K562 (cell line): ENCODE measurements at regions not wholly inside any gene's neighbourhood (a gene's known extent, or its start where the extent isn't known, plus 50 kb on each side); places are given as distances from the start of the nearest gene placed in this dataset.

ENCODE experiments used
- ADNP ChIP-seq: fragments of 200-800 bp; sonication (Bioruptor generic); IDR thresholded peaks from 2 replicates; pipeline ENCODE4 v1.6.1; 2016; ENCODE audit warnings: missing genetic modification characterization, missing compliant biosample characterization
- CHCHD3 ChIP-seq: fragments of 250-450 bp; sonication (Bioruptor Pico); IDR thresholded peaks from 2 replicates; pipeline ENCODE4 v2.1.2; 2022; ENCODE audit warnings: mild to moderate bottlenecking
- EP300 ChIP-seq: IDR thresholded peaks from 2 replicates; pipeline ENCODE4 v1.6.1; 2012; ENCODE audit warnings: low read length, improper control_type of control experiment
- POLR2A ChIP-seq: fragments of 450-650 bp; conservative IDR thresholded peaks from 2 replicates; pipeline ENCODE4 v1.6.1; 2016
- RNF219 ChIP-seq: fragments of 250-450 bp; sonication (Bioruptor Pico); IDR thresholded peaks from 2 replicates; pipeline ENCODE4 v1.5.0; 2022; ENCODE audit warnings: mild to moderate bottlenecking
- SETDB1 ChIP-seq: IDR thresholded peaks from one replicate; pipeline ENCODE4 v1.6.1; 2012; ENCODE audit warnings: low read length, control low read depth, inconsistent platforms
- SRF ChIP-seq, 2 experiments: fragments of 250-450, 450-650 bp in 1 of 2; sonication (Bioruptor Pico) in 1 of 2; sonication (generic) in 1 of 2; formaldehyde crosslinking; IDR thresholded peaks; 2 replicates each; pipeline versions ENCODE4 v1.5.0 to v1.5.1; 2020 to 2022; ENCODE audit warnings: mild to moderate bottlenecking in 1 of 2, missing genetic modification reagents in 1 of 2
- ZNF165 ChIP-seq: fragments of 250-450 bp; sonication (Bioruptor Pico); IDR thresholded peaks from 2 replicates; pipeline ENCODE4 v1.4.0; 2020; ENCODE audit warnings: borderline replicate concordance
- TF ChIP-seq, protein P1 (sequence below): sonication (generic); formaldehyde crosslinking; IDR thresholded peaks from 2 replicates; pipeline ENCODE4 v1.8.0; 2022; ENCODE audit warnings: missing genetic modification reagents, mild to moderate bottlenecking, borderline replicate concordance
- TF ChIP-seq, protein P2 (sequence below): fragments of 200-600 bp; sonication (generic); IDR thresholded peaks from one replicate; pipeline ENCODE4 v1.6.1; 2012; ENCODE audit warnings: mild to moderate bottlenecking, low read depth, low read length, inconsistent platforms
- TF ChIP-seq, protein P3 (sequence below), 3 experiments: IDR thresholded peaks in 2 of 3; conservative IDR thresholded peaks in 1 of 3; 2 replicates each; pipeline ENCODE4 v1.5.1; 2011 to 2012; ENCODE audit warnings: low read length in 3 of 3, mild to moderate bottlenecking in 3 of 3, control low read depth in 2 of 3, improper control_type of control experiment in 1 of 3, inconsistent platforms in 1 of 3, low read depth in 1 of 3, mixed read lengths in 1 of 3, moderate library complexity in 1 of 3; ENCODE audit not compliant: insufficient read depth in 2 of 3

- TF ChIP-seq SETDB1 (no peak), ZNF165 (CRISPR knock-in tag) (no peak), RNF219 (no peak), ADNP (tag) (no peak), CHCHD3 (CRISPR knock-in tag) (no peak), EP300 (no peak), POLR2A (no peak), SRF (CRISPR knock-in tag; IDR thresholded peaks at IDR 0.05) (no peak)
- TF ChIP-seq, protein P1, sequence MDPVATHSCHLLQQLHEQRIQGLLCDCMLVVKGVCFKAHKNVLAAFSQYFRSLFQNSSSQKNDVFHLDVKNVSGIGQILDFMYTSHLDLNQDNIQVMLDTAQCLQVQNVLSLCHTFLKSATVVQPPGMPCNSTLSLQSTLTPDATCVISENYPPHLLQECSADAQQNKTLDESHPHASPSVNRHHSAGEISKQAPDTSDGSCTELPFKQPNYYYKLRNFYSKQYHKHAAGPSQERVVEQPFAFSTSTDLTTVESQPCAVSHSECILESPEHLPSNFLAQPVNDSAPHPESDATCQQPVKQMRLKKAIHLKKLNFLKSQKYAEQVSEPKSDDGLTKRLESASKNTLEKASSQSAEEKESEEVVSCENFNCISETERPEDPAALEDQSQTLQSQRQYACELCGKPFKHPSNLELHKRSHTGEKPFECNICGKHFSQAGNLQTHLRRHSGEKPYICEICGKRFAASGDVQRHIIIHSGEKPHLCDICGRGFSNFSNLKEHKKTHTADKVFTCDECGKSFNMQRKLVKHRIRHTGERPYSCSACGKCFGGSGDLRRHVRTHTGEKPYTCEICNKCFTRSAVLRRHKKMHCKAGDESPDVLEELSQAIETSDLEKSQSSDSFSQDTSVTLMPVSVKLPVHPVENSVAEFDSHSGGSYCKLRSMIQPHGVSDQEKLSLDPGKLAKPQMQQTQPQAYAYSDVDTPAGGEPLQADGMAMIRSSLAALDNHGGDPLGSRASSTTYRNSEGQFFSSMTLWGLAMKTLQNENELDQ (CRISPR knock-in tag) = no peak
- TF ChIP-seq, protein P2, sequence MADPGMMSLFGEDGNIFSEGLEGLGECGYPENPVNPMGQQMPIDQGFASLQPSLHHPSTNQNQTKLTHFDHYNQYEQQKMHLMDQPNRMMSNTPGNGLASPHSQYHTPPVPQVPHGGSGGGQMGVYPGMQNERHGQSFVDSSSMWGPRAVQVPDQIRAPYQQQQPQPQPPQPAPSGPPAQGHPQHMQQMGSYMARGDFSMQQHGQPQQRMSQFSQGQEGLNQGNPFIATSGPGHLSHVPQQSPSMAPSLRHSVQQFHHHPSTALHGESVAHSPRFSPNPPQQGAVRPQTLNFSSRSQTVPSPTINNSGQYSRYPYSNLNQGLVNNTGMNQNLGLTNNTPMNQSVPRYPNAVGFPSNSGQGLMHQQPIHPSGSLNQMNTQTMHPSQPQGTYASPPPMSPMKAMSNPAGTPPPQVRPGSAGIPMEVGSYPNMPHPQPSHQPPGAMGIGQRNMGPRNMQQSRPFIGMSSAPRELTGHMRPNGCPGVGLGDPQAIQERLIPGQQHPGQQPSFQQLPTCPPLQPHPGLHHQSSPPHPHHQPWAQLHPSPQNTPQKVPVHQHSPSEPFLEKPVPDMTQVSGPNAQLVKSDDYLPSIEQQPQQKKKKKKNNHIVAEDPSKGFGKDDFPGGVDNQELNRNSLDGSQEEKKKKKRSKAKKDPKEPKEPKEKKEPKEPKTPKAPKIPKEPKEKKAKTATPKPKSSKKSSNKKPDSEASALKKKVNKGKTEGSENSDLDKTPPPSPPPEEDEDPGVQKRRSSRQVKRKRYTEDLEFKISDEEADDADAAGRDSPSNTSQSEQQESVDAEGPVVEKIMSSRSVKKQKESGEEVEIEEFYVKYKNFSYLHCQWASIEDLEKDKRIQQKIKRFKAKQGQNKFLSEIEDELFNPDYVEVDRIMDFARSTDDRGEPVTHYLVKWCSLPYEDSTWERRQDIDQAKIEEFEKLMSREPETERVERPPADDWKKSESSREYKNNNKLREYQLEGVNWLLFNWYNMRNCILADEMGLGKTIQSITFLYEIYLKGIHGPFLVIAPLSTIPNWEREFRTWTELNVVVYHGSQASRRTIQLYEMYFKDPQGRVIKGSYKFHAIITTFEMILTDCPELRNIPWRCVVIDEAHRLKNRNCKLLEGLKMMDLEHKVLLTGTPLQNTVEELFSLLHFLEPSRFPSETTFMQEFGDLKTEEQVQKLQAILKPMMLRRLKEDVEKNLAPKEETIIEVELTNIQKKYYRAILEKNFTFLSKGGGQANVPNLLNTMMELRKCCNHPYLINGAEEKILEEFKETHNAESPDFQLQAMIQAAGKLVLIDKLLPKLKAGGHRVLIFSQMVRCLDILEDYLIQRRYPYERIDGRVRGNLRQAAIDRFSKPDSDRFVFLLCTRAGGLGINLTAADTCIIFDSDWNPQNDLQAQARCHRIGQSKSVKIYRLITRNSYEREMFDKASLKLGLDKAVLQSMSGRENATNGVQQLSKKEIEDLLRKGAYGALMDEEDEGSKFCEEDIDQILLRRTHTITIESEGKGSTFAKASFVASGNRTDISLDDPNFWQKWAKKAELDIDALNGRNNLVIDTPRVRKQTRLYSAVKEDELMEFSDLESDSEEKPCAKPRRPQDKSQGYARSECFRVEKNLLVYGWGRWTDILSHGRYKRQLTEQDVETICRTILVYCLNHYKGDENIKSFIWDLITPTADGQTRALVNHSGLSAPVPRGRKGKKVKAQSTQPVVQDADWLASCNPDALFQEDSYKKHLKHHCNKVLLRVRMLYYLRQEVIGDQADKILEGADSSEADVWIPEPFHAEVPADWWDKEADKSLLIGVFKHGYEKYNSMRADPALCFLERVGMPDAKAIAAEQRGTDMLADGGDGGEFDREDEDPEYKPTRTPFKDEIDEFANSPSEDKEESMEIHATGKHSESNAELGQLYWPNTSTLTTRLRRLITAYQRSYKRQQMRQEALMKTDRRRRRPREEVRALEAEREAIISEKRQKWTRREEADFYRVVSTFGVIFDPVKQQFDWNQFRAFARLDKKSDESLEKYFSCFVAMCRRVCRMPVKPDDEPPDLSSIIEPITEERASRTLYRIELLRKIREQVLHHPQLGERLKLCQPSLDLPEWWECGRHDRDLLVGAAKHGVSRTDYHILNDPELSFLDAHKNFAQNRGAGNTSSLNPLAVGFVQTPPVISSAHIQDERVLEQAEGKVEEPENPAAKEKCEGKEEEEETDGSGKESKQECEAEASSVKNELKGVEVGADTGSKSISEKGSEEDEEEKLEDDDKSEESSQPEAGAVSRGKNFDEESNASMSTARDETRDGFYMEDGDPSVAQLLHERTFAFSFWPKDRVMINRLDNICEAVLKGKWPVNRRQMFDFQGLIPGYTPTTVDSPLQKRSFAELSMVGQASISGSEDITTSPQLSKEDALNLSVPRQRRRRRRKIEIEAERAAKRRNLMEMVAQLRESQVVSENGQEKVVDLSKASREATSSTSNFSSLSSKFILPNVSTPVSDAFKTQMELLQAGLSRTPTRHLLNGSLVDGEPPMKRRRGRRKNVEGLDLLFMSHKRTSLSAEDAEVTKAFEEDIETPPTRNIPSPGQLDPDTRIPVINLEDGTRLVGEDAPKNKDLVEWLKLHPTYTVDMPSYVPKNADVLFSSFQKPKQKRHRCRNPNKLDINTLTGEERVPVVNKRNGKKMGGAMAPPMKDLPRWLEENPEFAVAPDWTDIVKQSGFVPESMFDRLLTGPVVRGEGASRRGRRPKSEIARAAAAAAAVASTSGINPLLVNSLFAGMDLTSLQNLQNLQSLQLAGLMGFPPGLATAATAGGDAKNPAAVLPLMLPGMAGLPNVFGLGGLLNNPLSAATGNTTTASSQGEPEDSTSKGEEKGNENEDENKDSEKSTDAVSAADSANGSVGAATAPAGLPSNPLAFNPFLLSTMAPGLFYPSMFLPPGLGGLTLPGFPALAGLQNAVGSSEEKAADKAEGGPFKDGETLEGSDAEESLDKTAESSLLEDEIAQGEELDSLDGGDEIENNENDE = no peak
- TF ChIP-seq, protein P3, sequence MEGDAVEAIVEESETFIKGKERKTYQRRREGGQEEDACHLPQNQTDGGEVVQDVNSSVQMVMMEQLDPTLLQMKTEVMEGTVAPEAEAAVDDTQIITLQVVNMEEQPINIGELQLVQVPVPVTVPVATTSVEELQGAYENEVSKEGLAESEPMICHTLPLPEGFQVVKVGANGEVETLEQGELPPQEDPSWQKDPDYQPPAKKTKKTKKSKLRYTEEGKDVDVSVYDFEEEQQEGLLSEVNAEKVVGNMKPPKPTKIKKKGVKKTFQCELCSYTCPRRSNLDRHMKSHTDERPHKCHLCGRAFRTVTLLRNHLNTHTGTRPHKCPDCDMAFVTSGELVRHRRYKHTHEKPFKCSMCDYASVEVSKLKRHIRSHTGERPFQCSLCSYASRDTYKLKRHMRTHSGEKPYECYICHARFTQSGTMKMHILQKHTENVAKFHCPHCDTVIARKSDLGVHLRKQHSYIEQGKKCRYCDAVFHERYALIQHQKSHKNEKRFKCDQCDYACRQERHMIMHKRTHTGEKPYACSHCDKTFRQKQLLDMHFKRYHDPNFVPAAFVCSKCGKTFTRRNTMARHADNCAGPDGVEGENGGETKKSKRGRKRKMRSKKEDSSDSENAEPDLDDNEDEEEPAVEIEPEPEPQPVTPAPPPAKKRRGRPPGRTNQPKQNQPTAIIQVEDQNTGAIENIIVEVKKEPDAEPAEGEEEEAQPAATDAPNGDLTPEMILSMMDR (IDR thresholded peaks at IDR 0.05 in 2 of 3, conservative IDR thresholded peaks at IDR 0.05 in 1 of 3; ENCODE audit: insufficient read depth in 2 of 3, low read depth in 1 of 3, low read length in 3 of 3) = no peak
Measured at GRCh38 chr4:92234393-92235176, 69.2 kb upstream of the GRID2 start.
